Natural killer cell (primary cell): ENCODE measurements at regions not wholly inside any gene's neighbourhood (a gene's known extent, or its start where the extent isn't known, plus 50 kb on each side); places are given as distances from the start of the nearest gene placed in this dataset.

Experiments used
- ATAC-seq, 3 donors: fragments of 150-1000 bp in 2 of 3; fragments of 200-7000 bp in 1 of 3; cut with Tn5 transposase; 1 replicate in 1 of 3; 2 replicates in 2 of 3; pipeline ENCODE4 v1.10.0; 2021; ENCODE audit warnings: mild to moderate bottlenecking in 2 of 3, moderate library complexity in 2 of 3
- DNase-seq, 2 donors: peaks; one replicate each; pipeline versions ENCODE4 v3.0.0 to v3.0.0-alpha.2; 2013 to 2021; ENCODE audit warnings: mixed read lengths in 1 of 2
- H3K27ac ChIP-seq: one replicate; pipeline ENCODE4 v1.5.1; 2013; ENCODE audit warnings: mild to moderate bottlenecking, low read length
- H3K27me3 ChIP-seq: one replicate; pipeline ENCODE4 v1.6.1; 2013; ENCODE audit warnings: low read length; ENCODE audit not compliant: control insufficient read depth, insufficient read depth
- H3K36me3 ChIP-seq: one replicate; pipeline ENCODE4 v1.6.1; 2013; ENCODE audit warnings: low read length; ENCODE audit not compliant: control insufficient read depth, insufficient read depth
- H3K4me1 ChIP-seq: one replicate; pipeline ENCODE4 v1.6.1; 2013; ENCODE audit warnings: low read length; ENCODE audit not compliant: control insufficient read depth, insufficient read depth
- H3K4me3 ChIP-seq: one replicate; pipeline ENCODE4 v1.5.1; 2013; ENCODE audit warnings: low read length
- H3K9me3 ChIP-seq: one replicate; pipeline ENCODE4 v1.6.1; 2013; ENCODE audit warnings: low read length; ENCODE audit not compliant: control insufficient read depth, insufficient read depth
- H3K27ac Mint-ChIP-seq, 2 donors: one replicate each; pipeline ENCODE4 v1.8.0; 2022; ENCODE audit warnings: mild to moderate bottlenecking in 2 of 2, mixed read lengths in 2 of 2, moderate library complexity in 1 of 2
- H3K27me3 Mint-ChIP-seq, 2 donors: one replicate each; pipeline ENCODE4 v1.8.0; 2022; ENCODE audit warnings: low read depth in 2 of 2, mixed read lengths in 2 of 2
- H3K36me3 Mint-ChIP-seq: one replicate; pipeline ENCODE4 v1.8.0; 2022; ENCODE audit warnings: mixed read lengths
- H3K4me1 Mint-ChIP-seq, 2 donors: one replicate each; pipeline ENCODE4 v1.8.0; 2022; ENCODE audit warnings: mixed read lengths in 2 of 2
- H3K4me3 Mint-ChIP-seq: one replicate; pipeline ENCODE4 v1.8.0; 2022; ENCODE audit warnings: mild to moderate bottlenecking, moderate library complexity, mixed read lengths
- H3K9me3 Mint-ChIP-seq, 2 donors: one replicate each; pipeline ENCODE4 v1.8.0; 2022; ENCODE audit warnings: mixed read lengths in 2 of 2
- WGBS: methylation state at CpG from one replicate; pipeline ENCODE4 v1.1.7; 2013; ENCODE audit warnings: missing lambda C conversion rate; ENCODE audit not compliant: insufficient coverage; 5-methylcytosine and 5-hydroxymethylcytosine counted together
- intact Hi-C: fragments of 100-400 bp; cut with micrococcal nuclease; formaldehyde crosslinking; loops from one replicate; pipeline ENCODE4 v1.14.2; 2022
- TF ChIP-seq, protein P1 (sequence below): fragments of 200-600 bp; IDR thresholded peaks from one replicate; pipeline ENCODE4 v1.8.0; 2022; ENCODE audit warnings: antibody characterized with exemption

DNA sequence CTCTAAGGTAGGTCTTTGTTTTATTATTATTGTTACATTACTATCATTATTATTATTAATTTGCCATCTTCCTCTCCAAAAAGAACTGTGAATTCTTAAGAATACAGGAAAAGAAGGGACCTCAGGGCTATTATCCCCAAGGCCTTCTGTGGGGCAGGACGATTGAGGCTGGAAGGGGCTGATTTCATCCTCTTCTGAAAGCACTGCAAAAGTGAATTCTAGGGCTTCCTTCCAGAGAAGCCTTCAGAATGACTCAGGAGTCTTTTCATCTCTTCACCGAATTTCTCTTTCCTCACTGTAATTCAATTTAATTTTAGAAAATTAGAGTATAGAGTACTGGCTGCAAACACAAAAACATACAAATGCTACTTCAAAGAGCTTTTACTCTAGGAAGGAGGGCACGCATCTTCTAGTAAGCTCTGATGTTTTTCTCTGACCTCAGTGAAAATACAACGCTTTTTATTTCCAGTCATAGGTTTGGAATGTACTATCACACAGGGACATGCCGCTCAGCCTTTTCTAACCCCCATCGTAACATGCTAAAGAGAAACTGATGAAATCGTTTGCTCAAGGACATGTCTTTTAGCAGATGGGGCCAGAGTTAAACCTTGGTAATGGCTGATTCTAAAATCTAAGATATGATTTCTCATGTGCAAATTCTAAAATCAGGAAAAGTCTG is 280.2 kb upstream of the PITRM1 start:
- Mint-ChIP-seq H3K9me3 (no peaks in the 10 kb centered on the region), H3K27me3 (peaks cover 19 to 41% of the 10 kb centered on the region in 2 donors), H3K4me1 (no peaks in the 10 kb centered on the region), H3K4me3 (no peak overlapping the region), H3K27ac (no peak overlapping the region), H3K36me3 (no peaks in the 10 kb centered on the region)
- Histone ChIP-seq H3K9me3 (no peaks in the 10 kb centered on the region), H3K27ac (no peak overlapping the region), H3K27me3 (no peaks in the 10 kb centered on the region), H3K36me3 (no peaks in the 10 kb centered on the region), H3K4me1 (no peaks in the 10 kb centered on the region), H3K4me3 (no peak overlapping the region)
- intact Hi-C loops, result no loop called here
- ATAC-seq (no peak), DNase-seq (no peak)
- TF ChIP-seq, protein P1, sequence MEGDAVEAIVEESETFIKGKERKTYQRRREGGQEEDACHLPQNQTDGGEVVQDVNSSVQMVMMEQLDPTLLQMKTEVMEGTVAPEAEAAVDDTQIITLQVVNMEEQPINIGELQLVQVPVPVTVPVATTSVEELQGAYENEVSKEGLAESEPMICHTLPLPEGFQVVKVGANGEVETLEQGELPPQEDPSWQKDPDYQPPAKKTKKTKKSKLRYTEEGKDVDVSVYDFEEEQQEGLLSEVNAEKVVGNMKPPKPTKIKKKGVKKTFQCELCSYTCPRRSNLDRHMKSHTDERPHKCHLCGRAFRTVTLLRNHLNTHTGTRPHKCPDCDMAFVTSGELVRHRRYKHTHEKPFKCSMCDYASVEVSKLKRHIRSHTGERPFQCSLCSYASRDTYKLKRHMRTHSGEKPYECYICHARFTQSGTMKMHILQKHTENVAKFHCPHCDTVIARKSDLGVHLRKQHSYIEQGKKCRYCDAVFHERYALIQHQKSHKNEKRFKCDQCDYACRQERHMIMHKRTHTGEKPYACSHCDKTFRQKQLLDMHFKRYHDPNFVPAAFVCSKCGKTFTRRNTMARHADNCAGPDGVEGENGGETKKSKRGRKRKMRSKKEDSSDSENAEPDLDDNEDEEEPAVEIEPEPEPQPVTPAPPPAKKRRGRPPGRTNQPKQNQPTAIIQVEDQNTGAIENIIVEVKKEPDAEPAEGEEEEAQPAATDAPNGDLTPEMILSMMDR, result no peak
- WGBS, result 86% methylated on average over 6 of the region's 7 CpGs

DNA sequence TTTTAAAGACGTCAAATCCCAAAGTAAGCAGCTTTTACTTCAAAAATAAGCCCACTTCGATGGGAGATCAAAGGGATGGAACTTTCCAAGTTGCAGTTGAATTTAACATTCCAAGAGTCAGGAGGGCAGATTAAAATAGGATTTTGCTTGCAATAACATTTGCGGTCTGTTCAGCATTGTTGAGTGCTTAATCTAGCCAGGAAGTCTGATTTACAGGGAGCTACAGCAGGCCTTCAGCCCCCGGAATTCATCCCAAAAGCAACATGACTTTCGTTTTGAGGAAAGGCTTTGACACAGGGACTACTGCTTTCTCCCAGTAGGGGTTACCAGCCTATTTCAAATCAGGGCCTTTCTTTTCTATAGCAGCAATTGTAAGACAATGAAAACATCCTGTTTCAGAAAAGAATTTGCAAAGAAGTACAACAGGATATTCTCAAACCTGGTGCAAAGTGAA is 279.6 kb upstream of the PITRM1 start:
- no peak overlapping the region for H3K4me3 Mint-ChIP-seq
- Histone ChIP-seq H3K9me3 (no peaks in the 10 kb centered on the region), H3K4me1 (no peaks in the 10 kb centered on the region), H3K27me3 (no peaks in the 10 kb centered on the region), H3K4me3 (no peak overlapping the region), H3K36me3 (no peaks in the 10 kb centered on the region), H3K27ac (no peak overlapping the region)
- H3K27me3 Mint-ChIP-seq, result peaks cover 19 to 47% of the 10 kb centered on the region in 2 donors
- no peak overlapping the region for H3K27ac Mint-ChIP-seq
- TF ChIP-seq, protein P1, result no peak
- no peaks in the 10 kb centered on the region for H3K36me3 Mint-ChIP-seq
- 74% methylated on average over 5 of the region's 5 CpGs for WGBS
- DNase-seq (peak in 1 of 2 donors; percentile 19), ATAC-seq (no peak)
- intact Hi-C loops, result no loop called here
- H3K9me3 Mint-ChIP-seq, result no peaks in the 10 kb centered on the region
- no peaks in the 10 kb centered on the region for H3K4me1 Mint-ChIP-seq

DNA sequence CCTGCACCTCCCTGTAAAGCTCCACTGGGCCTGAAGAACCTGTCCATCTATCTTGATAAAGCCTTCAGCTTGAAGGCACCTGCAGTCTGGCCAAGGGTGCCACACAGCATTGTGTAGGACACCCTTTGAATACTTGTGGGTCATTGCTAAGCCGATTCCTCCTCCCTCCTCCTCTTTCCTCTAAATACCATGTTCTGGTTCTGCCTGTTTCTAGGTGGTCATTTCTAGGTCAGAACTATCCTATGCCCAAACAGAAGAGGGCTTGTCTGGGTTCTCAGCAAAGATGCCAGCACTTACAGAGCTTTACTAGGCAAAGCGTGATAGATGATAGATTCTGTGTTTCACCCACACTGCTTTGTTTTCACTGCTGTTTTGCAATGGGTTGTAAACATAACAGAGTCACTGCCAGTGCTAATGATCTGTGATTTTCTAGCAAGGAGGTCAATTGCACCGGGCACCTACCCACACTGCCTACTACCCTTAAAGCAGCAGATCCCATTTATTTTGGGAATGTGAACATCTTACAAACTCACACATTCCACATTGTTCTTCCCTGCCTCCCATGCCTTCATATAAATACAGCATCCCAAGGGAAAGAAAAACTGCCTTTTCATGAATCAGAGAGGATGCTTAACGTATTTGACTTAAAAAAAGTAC is 279.1 kb upstream of the PITRM1 start:
- H3K4me1 Mint-ChIP-seq, result no peaks in the 10 kb centered on the region
- Histone ChIP-seq H3K36me3 (no peaks in the 10 kb centered on the region), H3K27ac (no peak overlapping the region), H3K9me3 (no peaks in the 10 kb centered on the region), H3K27me3 (no peaks in the 10 kb centered on the region), H3K4me1 (no peaks in the 10 kb centered on the region), H3K4me3 (no peak overlapping the region)
- DNase-seq, result no peak
- H3K4me3 Mint-ChIP-seq, result no peak overlapping the region
- no peak for ATAC-seq
- peaks cover 19 to 49% of the 10 kb centered on the region in 2 donors for H3K27me3 Mint-ChIP-seq
- TF ChIP-seq, protein P1, result no peak
- H3K36me3 Mint-ChIP-seq, result no peaks in the 10 kb centered on the region
- intact Hi-C loops, result no loop called here
- no peaks in the 10 kb centered on the region for H3K9me3 Mint-ChIP-seq
- 87% methylated on average over 4 of the region's 4 CpGs for WGBS
- no peak overlapping the region for H3K27ac Mint-ChIP-seq
